AG09309 (cell line): ENCODE measurements at regions not wholly inside any gene's neighbourhood (a gene's known extent, or its start where the extent isn't known, plus 50 kb on each side); places are given as distances from the start of the nearest gene placed in this dataset.
"Not testable (repeated sequence)": the region's sequence is repeated elsewhere in the genome, so short reads cannot be mapped to it uniquely, and the experiment has no call there.

Experiments
- DNase-seq: peaks from one replicate; pipeline ENCODE4 v3.0.0-alpha.2; 2010; ENCODE audit warnings: low read depth
- H3K4me3 ChIP-seq: 2 replicates; pipeline ENCODE4 v1.5.1; 2011; ENCODE audit warnings: mild to moderate bottlenecking, low read depth, low read length, moderate library complexity; ENCODE audit not compliant: control insufficient read depth
- CTCF ChIP-seq: IDR thresholded peaks from 2 replicates; pipeline ENCODE4 v1.5.1; 2011; ENCODE audit warnings: mild to moderate bottlenecking, low read depth, low read length, inconsistent platforms; ENCODE audit not compliant: insufficient read depth, control insufficient read depth; ENCODE audit errors: missing control alignments

DNA sequence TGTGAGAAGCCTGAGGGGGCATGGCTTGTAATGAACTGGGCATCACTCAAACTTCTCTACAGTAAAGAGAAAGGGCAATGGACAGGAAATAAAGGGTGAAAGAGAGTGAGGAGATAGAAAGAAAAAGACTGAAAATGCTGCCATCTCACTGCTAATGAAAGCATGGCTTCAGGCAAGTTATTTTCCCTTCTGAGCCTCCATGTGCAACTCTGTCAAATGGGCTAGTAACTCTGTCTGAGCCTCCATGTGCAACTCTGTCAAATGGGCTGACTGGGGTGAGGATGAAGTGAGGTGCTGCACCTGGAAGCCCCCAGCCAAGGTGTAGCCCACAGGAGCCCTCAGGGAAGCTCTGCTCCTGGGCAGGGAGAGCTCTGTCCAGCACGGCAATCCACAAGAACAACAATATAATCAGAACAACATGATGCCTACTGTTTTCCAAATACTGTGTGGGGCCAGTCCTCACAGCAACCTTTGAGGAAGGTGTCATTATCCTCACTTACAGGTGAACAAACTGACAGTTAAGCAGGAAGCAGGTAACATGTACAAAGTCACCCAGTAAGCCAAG, 73.8 kb upstream of the XPA start:
- no peak for TF ChIP-seq CTCF
- no peak for DNase-seq
- H3K4me3 ChIP-seq: no peak overlapping the region

- no peak for DNase-seq
- TF ChIP-seq CTCF: no peak
- no peak overlapping the region for H3K4me3 ChIP-seq
Measured at GRCh38 chr9:97771641-97772040, 74.5 kb upstream of the XPA start.

DNA sequence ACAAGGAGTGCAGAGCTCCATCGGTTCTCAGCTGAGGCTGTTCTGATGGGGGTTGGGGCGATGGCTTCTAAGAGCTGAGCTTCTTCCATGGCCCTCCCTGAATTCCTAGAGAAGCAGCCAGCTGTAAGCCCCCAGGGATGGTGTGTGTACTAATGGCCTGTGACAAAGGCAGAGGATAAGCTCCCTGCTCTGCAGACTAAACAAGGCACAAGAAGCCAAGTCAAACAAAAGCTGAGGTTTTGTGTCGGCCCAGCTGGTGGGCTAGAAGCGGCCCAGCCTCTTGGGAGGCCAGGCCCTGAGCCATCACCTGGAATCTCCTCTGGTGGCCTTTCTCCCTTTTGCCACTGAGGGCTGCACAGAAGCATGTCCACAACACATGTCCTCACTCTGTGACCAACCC, 75.0 kb upstream of the XPA start:
- DNase-seq: no peak
- TF ChIP-seq CTCF: no peak
- H3K4me3 ChIP-seq: no peak overlapping the region

DNA sequence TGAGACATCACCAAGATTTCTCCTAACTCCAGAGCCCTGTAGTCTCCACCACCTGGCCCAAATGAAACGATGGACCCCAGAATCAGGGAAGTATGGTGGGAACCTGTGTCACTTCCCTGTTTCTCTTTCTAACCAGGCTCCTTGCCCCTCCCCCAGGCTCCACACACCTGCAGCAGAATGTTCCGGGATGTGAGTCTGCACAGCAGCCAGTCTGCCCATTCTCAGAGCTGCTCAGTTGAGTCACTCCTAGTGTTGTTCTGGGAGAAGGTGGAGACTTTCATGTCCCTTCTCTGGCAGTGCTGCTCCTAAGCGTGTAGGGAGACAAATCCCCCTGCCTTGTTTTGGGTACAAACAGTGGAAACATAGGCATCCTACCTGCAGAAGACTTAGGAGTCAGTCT, 76.0 kb upstream of the XPA start:
- TF ChIP-seq CTCF: no peak
- DNase-seq: no peak
- H3K4me3 ChIP-seq: no peak overlapping the region

DNA sequence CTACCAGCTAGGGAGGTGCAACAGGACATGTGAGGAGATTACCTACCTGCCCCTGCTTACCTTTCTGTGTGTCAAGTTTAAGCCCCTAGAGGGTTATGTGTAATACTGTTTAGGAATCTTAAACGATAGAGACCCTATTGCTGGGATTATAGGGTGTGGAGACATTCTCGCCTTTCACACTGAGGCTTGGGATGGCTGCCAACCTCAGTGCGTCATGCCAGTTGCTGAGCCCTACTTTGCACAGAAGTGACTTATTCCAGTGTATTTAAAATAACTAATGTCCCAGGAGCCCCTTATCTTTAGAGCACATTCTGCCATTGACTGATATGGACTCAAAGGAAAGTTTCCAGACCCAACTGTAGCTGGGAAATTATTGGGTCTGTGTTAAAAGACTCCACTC, 76.6 kb upstream of the XPA start:
- DNase-seq: no peak
- no peak for TF ChIP-seq CTCF
- H3K4me3 ChIP-seq: no peak overlapping the region

GRCh38 chr9:97774673-97775072, 77.5 kb upstream of the XPA start:
- no peak for DNase-seq
- H3K4me3 ChIP-seq: no peak overlapping the region
- TF ChIP-seq CTCF: no peak

- DNase-seq, H3K4me3 ChIP-seq: not testable (repeated sequence)
Measured at GRCh38 chr9:97778740-97779139, 74.3 kb upstream of the FOXE1 start.

DNA sequence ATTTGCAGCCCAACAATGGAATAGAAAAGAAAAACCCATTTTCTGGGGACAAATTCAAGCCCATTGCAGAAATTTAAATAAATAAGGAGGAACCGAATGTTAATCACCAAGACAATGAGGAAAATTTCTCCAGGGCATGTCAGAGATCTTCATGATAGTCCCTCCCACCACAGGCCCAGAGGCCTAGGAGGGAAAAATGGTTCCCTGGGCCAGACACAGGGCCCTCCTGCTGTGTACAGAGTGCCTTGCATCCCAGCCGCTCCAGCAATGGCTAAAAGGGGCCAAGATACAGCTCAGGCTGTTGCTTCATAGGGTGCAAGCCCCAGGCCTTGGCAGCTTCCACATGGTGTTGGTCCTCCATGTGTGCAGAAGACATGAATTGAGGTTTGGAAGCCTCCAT, 73.4 kb upstream of the FOXE1 start:
- TF ChIP-seq CTCF: no peak
- no peak overlapping the region for H3K4me3 ChIP-seq
- no peak for DNase-seq
